ENCODE measurements at regions not wholly inside any gene's neighbourhood (a gene's known extent, or its start where the extent isn't known, plus 50 kb on each side); places are given as distances from the start of the nearest gene placed in this dataset.
A peak's percentile ranks its signal among the peaks of the same experiment; 100 is the strongest.
"Not testable (repeated sequence)": the region's sequence is repeated elsewhere in the genome, so short reads cannot be mapped to it uniquely, and the experiment has no call there.

DNA sequence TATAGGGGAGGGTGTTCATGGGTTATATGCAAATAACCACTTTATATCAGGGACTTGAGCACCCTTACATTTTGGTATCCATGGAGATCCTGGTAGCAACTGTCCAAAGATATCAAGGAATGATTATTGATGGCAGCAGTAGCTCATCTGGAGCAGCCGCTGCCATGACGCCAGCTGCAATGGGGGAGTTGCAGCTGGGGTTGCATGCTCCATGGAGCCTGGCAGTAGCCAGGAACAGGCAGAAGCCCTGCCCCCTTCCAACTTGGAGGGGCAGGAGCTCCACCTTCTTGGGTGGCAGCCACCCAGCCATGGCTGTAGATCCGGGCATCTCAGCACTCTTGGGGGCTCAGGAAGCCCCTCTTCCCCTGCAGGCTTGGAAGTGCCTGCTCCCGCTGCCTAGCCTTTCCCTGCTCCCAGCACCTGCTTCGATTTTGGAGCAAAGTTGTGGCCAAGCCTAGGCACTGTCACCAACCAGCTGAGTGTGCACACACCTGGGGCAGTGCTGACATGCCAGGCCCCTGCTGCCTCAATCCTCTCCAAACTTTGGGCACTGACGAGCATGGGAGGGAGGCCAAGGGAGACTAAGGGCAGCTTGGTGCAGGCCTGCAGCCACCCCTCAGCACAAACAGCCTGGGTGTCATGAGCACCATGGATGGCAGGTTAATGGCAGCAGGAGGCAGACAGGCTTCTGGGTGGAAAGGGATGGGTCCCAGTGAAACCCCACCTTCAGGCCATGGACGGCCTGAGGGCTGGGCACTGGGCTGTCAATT lies 235.6 kb upstream of the CSNK1A1L start:
- DNase-seq (no peak), ATAC-seq (no peak)
- intact Hi-C loops (cut with DNase I): no loop called here

DNA sequence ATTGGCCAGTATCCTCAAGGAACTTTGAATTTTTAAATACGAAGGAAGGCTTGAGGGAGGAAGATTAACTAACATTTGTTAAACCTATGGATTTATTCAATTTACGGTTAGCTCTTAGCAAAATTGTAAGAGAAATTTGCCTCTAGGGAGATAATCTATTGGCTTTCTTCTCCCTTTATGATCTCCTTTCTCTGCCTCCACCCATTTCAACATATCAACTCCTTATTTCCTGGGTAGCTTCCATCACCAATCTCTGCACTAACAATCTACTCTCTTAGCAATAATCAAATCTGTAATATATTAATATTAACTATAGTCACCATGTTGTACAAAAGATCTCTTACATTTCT lies 233.9 kb upstream of the CSNK1A1L start:
- ATAC-seq (no peak), DNase-seq (no peak)
- intact Hi-C loops (cut with DNase I): no loop called here

DNA sequence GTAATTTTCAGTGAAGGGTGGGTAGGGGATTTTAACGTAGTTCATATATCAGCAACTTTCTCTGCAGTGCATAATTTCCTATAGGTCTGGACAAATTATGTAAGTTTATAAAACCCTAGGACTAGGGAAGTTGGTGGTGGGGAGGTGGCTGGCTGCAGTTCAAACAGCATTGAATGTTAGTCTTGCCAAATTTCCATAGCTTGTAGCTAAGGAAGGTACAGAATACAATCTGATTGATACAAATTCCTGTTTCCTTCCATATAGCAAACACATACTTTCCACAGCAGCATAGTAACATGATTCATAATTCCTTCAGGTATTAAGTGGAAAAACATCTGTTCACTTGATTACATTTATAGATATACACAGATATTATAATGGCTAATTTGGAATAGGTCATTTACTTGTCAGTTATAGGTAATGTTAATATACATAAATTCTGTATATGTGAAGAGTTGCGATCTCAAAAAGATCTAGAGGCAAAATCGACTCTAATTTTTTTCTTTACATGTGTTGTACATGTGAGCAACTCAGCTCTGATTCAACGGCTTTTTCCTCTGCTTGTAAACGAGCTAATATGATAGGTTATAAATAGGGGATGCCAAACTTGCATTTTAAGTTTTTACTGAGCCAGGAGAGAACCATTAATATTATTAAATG lies 233.4 kb upstream of the CSNK1A1L start:
- DNase-seq: no peak
- intact Hi-C loops (cut with DNase I): no loop called here
- ATAC-seq: no peak

DNA sequence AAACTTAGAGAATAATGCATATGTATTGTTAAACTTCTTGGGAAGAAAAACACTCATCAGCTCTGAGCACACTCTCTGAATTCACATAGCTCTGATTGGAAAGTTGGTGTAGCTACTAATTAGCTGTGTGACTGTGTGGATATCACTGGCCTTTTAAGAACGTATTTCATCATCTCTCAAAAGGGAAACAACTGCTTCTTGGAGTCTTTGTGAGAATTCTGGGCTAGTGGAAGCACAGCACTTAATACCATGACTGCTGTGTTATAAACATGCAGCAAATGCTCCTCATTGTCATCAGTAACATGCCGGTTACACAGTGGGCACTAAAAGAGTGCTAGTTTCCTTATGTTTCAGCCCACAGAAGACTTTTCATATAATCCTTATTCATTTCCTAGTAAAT lies 220.9 kb upstream of the CSNK1A1L start:
- intact Hi-C loops (cut with DNase I): no loop called here
- ATAC-seq (no peak), DNase-seq (no peak)

DNA sequence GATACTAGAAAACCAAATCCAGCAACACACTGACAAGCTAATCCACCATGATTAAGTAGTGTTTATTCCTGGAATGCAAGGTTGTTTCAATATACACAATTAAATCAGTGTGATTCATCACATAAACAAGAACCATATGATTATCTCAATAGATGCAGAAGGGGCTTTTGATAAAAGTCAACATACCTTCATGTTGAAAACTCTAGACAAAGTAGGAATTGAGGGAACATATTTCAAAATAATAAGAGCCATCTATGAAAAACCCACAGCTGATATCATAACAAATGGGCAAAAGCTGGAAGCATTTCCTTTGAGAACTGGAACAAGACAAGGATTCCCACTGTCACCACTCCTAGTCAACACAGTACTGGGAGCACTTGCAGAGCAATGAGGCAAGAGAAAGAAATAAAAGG lies 213.6 kb upstream of the CSNK1A1L start:
- ATAC-seq (no peak), DNase-seq (no peak)
- intact Hi-C loops (cut with DNase I): no loop called here

DNA sequence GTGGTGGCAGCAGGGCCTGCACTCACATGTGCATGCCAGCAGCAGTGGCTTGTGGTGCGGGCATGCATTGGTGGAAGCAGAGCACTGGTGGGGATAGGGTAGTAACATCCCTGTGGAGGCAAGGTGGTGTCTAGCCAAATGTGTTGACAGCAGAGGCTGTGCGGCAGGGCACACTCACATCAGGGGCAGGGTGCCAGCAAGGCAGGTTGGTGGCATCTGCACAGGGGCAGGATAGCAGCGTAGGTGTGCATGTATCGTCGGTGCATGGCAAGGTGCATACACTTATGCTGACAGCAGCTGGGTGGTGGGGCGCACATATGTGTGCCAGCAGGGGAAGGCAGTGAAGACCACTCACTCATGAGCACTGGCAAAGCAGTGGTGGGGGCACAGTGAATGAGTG lies 211.5 kb upstream of the CSNK1A1L start:
- DNase-seq (no peak), ATAC-seq (no peak)
- intact Hi-C loops (cut with DNase I): no loop called here

DNA sequence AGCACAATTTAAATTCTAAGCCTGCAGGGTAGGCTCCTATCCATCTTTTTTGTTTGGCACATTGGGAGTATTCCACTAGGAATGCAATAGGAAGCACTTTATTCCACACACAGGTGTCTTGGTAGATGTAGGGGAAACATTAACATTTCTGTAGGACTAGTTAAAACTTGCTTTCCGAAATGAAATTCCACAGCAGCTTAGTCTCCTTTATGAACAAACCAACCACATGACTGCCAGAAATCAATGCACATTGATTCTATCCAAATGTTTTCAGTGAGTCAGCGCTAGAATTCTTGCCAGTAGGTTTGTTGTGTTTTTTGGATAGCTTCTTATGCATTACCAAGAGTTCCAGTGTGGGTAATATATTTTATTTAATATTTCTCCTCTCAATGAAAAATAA lies 207.9 kb upstream of the CSNK1A1L start:
- DNase-seq (no peak), ATAC-seq (no peak)
- intact Hi-C loops (cut with DNase I): no loop called here

DNA sequence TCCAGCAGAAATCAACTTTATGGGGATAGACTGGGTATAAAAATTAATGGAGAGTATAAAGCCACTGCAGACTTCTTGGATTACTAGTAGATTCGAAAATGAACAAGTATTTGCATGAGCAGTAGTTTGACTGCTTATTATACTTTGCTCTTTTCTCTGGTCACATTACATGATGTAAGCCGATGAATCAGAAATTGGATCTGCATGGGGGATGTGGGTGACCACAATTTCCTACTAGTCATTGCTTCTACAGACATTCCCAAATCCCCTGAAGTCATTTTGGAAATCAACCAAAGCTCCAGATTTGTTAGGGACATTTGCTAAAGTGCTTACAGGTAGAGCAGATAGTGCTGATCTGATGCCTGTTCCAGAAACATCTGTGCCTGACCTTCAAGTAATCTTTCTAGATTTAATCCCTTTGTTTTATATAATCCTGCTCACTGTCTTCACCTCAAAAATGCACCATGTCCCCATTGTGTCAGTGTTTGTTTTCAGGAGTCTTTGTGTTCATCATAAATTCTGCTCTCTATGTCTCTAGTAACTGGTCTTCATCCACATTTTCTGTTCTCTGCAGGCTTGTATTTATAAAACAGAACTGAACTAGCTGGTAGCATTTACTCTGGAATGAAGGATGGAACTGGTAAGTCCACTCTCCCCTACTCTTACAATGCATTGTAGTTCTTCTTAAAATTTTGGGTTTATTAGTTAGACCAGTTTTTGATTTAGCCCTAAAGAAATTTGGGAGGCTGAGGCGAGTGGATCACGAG lies 201.5 kb upstream of the CSNK1A1L start:
- no peak for DNase-seq

DNA sequence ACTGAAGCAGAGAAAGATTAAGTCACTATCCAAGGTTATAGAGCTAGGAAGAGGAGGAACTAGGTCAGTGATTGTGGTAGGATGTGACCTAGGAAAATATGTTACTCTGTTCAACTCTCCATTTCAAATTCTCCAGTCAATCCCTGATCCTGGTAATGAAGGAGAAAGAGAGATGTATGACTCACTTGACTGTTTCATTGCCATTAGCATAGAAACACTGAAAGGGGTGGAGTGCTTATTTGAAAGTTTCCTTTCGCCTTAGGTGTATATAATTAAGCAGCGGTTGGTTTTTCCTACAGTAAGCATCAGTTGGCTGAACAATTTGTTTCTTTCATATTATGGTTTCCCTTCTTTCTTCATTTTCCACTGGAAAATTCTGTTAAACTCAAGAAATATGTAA lies 198.1 kb upstream of the CSNK1A1L start:
- intact Hi-C loops (cut with DNase I): loop anchor here in 1 of 2 donors (10.0 kb wide), 1 partner anchor 291 kb away; the partner anchor contains the start of gene POSTN
- DNase-seq: no peak
- ATAC-seq: no peak

More for the DNA sequence above, 201.5 kb upstream of the CSNK1A1L start:
- ATAC-seq: peak in 1 of 2 donors; percentile 79
- intact Hi-C loops (cut with DNase I): loop anchor here in 1 of 2 donors (10.0 kb wide), 1 partner anchor 288 kb away; the partner anchor contains the start of gene POSTN

DNA sequence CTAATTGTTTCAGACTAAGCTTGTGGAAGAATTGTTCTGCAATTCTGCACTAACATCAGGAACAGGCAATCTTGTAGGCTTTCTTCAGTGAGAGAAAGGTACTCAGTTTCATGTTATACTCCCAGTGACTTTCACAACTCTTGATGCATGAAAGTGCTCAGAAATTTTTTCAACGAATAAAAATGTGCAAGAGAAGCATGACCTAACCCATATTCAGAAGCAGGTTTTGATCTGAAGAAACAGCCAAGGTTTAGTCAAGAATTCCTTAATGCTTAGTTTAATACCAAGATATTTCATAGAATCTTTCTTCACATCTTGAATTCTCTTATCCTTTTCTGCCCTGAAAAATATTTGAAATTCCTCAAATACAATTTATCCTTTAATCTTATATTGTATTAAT lies 197.2 kb upstream of the CSNK1A1L start:
- no peak for DNase-seq
- ATAC-seq: no peak
- intact Hi-C loops (cut with DNase I): loop anchor here in 1 of 2 donors (10.0 kb wide), 1 partner anchor 292 kb away; the partner anchor contains the start of gene POSTN

DNA sequence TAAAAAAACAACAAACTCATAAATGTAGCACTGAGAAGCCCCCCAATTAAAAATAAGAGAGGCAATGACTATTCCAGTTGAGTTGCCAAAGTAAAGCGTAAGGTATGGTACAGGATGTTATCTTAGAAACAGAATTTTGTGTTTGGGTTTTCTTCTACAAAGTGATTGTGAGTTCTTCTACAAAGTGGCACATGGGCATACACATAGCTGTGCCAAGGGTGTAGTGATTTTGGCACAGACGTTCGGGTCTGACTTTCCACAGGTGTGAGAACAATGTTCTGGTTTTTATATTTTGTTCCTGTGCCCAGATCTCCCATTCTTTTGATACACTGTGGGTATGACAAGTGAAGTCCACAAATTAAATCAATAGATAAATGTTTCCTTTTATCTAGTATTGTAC lies 190.1 kb upstream of the CSNK1A1L start:
- ATAC-seq: no peak
- intact Hi-C loops (cut with DNase I): no loop called here
- DNase-seq: no peak

DNA sequence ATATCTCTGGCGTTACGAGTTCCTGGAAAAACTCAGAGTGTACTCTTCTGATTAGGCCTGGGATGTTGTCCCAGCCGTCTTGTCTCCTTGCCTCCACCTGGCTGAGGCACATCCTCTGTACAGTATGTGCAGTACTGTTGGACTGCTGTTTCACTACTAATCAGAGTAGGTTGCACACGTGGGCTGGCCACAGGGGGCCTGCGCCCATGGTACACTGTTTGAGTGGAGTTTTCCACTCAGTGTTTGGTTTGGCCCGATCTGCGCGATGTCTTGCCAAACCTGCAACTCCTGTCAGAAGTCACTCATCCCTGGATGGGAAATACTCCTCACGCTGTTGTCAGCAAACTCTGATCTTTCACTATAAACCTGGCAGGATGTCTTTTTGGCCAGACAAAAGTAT lies 189.6 kb upstream of the CSNK1A1L start:
- DNase-seq (peak; percentile 81), ATAC-seq (peak; percentile 86 to 98)
- intact Hi-C loops (cut with DNase I): no loop called here

DNA sequence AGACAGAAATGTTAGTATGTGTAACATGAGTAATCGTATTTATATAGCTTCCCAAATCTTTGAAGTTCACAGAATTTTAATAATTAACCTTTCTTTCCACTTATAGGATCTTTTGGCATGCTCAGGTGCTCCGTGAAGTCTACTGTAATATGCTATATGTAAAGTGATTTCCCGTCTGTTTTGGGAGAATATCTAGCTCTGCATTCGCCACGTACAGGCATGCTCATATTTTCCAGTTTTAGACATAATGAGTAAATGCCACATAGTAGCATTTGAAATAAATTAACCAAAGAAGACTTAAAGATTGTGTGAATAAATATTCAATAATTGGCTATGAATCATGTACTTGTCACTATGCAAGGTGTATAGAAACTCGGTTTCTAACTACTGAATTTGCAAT lies 189.0 kb upstream of the CSNK1A1L start:
- no peak for ATAC-seq

DNA sequence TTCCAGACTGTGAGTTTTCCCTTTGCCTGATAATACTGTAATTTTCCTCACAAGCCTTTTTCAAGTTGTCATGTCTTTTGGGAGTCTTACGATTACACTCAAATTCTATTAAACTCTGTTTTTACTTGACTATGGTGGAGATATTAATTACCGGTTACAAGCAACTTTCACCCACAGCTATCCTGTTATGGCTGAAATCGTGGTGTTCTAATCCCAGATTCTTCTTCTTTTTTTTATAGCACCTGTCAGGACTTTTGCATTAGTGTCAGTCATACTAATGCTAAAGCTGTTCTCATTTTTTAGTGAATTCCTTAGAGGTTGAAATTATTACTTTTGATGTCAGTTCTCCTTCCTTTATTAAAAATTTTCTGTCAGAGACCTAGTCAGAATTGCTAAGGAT lies 187.8 kb upstream of the CSNK1A1L start:
- intact Hi-C loops (cut with DNase I): no loop called here
- DNase-seq (no peak), ATAC-seq (no peak)

More for the DNA sequence above, 189.0 kb upstream of the CSNK1A1L start:
- intact Hi-C loops (cut with DNase I): no loop called here
- no peak for DNase-seq

DNA sequence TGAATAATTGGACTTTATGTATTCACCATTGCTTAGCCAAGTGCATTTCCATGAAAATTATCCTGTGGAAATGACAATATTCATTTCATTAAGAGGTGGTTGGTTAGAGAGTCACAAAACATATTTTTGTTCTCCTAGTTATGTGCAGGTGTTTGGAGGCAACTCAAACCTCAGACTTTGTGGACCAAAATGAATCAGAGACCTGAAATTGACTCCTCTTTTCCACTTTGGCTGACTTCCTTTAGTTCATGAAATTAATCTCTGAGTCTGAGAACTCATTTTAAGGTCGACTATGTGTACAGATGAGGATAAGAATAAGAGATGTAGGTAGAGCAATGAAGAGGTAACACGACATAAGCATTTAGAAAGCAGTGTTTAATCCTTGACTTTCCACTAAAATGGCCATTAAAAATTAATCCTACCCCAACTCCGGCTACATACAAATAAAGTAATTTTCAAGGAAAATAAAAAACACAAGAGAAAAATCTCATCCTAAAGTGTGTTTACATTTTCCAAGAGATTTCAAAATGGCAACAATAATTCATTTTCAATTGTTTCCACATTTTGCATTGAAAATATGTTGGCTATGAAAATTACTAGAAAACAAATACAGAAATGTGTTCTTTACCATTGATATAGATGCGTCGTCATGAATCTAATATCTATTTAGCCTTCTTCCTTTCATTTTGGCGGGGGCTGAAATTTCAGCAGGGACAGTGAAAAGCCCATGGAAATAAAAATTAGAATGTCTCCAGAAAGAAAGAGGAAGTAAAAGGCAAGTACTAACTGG lies 185.4 kb upstream of the CSNK1A1L start:
- DNase-seq (no peak), ATAC-seq (no peak)
- intact Hi-C loops (cut with DNase I): no loop called here

DNA sequence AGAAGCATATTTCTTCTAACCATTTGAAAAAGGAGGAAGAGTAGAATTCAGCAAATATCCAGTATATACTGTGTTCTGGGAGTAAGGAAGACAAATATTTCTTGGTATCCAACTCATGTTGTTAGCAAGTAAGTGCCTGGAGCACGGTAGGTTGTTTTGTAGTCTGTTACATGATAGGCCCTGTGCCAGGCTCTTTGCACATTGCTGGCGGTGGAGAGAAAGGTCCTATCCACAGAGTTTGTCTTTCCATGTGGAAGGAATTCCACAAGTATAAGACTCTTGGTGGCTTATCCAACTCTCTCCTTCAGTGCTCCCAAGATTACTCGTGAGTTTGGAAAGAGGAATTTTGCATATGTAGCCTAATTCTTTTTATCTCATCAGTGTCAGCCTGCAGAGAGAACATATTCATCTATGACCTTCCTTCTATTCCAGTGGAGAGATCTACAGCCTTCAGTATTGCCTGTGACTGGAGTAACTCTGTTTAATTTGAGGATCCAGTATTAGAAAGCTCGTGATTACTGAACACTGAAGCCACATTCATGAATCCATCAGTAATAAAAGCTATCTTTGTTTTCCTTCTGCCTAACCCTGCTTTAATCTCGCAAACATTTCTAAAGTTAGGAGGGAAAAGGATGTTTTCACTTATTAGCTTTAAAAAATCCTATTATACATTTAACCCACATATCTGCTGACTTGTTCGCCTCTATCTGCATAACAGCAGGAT lies 183.9 kb upstream of the CSNK1A1L start:
- ATAC-seq (peak in 1 of 2 donors; percentile 25), DNase-seq (peak; percentile 62)
- intact Hi-C loops (cut with DNase I): no loop called here

DNA sequence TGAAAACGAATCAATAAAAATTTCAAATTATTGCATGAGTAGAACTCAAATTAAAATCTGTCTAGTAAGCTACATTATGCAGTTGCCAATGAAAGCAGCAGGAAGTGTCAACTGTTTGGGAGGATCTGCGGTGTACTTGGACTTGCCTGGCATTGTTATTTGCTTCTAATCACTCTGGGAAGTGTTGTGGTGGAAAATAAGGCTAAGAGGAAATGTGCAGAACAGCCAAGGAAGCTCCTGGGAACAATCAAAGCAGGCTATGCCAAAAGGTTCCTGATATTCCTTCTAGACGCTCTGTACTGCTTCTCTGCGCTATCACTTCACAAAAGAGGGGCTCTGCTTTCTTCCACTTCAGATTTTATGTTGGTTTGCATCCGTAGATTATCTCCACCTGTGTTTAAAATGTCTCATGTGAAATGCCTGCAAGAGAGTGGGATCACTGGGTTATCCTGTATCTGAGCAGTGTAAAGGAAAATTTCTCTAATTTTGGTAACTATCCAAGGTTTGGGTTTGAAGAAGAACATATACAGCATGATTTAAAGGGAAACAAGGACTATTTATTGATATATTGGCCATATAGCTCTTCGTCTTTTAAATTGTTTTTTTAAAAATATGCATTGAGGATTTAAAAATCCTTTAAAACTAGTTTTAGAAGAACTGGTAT lies 182.7 kb upstream of the CSNK1A1L start:
- ATAC-seq: peak; percentile 70 to 91
- DNase-seq: peak; percentile 28
- intact Hi-C loops (cut with DNase I): no loop called here

DNA sequence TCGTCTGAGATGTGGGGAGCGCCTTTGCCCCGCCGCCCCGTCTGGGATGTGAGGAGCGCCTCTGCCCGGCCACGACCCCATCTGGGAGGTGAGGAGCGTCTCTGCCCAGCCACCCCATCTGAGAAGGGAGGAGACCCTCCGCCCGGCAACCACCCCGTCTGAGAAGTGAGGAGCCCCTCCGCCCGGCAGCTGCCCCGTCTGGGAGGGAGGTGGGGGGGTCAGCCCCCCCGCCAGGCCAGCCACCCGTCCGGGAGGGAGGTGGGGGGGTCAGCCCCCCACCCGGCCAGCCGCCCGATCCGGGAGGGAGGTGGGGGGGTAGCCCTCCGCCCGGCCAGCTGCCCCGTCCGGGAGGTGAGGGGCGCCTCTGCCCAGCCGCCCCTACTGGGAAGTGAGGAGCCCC lies 174.8 kb upstream of the CSNK1A1L start:
- ATAC-seq; intact Hi-C loops (cut with DNase I); DNase-seq: not testable (repeated sequence)

Data from left cardiac atrium (tissue), 4 donors.